Activated CD4-positive, CD25-positive, alpha-beta regulatory T cell (primary cell): ENCODE measurements at regions not wholly inside any gene's neighbourhood (a gene's known extent, or its start where the extent isn't known, plus 50 kb on each side); places are given as distances from the start of the nearest gene placed in this dataset.

Source experiments
- DNase-seq, 4 experiments: peaks; one replicate each; lab custom pipeline; 2025; lab: John Stamatoyannopoulos, UW

GRCh38 chr10:131425752-131426533 lies 114.4 kb upstream of the TCERG1L start:
- no peak for DNase-seq

DNA sequence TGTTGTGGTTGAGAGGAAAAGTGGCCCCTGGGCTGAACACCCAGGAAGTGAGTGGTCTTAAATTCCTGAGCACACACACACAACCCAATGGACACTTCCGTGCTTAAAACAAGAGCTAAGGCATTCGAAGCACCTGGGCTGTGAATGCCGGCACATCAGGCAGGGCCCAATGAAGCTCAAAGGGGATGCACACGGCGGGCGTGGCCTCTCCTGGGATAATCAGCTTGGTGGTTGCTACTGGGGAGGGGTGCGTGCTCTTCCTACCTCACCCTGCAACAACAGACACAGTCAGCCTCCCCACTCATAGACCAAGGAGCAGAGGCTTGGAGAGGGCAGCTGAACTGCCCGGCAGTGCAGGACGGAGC lies 115.0 kb upstream of the TCERG1L start:
- no peak for DNase-seq

DNA sequence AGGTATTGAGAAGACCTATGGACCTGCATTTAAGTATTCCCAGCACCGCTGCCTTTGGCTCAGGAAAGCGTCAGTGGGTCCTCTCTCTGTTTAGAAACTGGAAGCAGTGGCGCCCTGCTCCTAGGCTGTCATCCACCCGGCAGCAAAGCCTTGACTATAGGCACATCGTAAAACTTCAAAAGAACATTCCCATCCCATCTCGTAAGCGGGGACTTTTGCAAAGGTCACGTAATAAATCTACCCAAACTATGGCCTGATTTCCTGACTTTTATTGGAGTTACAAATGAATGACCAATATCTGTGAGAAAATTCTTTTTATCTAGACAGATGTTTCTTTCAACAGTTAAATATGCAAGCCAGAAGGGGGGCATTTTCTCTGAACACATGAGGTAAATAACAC lies 115.8 kb upstream of the TCERG1L start:
- no peak for DNase-seq

- DNase-seq = no peak
These were observed 116.4 kb upstream of the TCERG1L start for GRCh38 chr10:131427901-131428300.

DNA sequence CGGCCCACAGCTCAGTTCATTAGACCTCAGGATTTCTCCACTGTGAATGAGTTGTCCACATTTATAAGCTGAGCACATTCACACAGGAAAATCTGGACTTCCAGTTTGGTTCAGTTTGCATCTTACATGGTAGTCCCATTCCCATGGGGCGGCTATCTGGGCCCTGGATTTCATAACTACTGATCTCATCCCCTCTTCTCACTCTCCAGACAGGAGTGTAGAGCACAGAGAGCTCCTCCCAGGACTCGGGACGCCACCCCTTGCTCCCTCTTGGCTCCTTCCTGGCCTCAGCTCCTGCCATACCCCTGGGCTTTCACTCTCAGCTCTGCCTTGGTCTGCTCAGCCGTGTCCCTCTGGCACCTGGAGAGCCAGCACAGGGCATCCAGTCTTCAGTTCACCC lies 117.6 kb upstream of the TCERG1L start:
- DNase-seq = no peak

- no peak for DNase-seq
These were observed 118.4 kb upstream of the TCERG1L start for GRCh38 chr10:131429942-131430341.

GRCh38 chr10:131430716-131431412 lies 119.3 kb upstream of the TCERG1L start:
- DNase-seq = no peak

DNA sequence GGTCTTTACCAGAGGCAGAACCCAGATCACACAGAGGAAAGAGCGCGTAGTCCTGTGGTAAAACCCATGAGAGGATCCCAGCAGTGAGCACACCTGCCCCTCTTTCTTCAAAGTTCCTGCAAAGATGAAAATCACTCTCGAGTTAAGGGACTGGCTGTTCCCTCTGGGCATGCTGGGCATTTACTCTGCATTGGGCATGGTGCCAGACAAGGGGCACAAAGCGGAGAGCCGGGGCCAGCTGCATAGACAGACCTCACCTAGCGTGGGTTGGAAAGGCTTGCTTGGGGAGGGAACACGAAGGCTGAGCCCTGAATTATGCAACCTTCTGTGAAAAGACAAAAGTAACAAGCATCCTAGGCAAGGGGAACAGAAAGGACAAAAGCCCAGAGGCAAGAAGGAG lies 120.0 kb upstream of the TCERG1L start:
- no peak for DNase-seq

DNA sequence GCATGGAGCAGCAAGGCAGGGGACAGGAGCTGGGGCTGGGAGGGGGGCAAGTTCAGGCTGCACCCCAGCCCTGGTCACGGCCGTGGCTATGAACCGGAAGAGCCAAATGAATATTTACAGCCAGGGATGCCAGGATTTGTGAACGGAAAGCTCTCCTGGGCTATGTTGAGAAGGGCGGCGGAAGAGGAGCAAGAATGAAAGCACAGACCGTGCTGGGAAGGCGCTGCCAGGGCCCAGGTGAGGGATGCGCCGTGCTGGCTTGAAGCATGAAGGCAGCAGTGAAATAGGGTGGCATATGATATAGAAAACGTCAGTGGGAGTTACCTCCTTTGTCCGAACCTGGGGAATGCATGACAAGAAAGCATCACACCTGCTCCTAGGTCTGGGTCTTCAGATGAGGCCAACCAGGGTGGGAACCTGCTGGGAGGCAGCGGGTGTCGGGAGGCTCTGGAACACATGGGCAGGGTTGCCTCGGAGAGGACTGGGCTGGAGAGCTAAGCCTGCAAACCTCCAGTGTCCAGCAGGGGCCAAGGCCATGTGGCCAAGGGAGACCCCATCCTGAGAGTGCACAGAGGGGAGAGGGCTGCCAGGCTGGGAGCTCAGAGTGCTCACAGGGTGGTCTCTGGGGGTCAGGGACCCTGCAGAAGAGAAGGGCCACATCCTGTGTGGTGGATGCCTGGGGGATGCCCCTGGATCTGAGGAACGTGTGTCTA lies 120.6 kb upstream of the TCERG1L start:
- no peak for DNase-seq

- DNase-seq = no peak
These were observed 122.0 kb upstream of the TCERG1L start for GRCh38 chr10:131433568-131433967.

GRCh38 chr10:131435232-131435631 lies 123.7 kb upstream of the TCERG1L start:
- DNase-seq = no peak

GRCh38 chr10:131435760-131436457 lies 124.4 kb upstream of the TCERG1L start:
- no peak for DNase-seq

- no peak for DNase-seq
These were observed 124.9 kb upstream of the TCERG1L start for GRCh38 chr10:131436458-131436857.

DNA sequence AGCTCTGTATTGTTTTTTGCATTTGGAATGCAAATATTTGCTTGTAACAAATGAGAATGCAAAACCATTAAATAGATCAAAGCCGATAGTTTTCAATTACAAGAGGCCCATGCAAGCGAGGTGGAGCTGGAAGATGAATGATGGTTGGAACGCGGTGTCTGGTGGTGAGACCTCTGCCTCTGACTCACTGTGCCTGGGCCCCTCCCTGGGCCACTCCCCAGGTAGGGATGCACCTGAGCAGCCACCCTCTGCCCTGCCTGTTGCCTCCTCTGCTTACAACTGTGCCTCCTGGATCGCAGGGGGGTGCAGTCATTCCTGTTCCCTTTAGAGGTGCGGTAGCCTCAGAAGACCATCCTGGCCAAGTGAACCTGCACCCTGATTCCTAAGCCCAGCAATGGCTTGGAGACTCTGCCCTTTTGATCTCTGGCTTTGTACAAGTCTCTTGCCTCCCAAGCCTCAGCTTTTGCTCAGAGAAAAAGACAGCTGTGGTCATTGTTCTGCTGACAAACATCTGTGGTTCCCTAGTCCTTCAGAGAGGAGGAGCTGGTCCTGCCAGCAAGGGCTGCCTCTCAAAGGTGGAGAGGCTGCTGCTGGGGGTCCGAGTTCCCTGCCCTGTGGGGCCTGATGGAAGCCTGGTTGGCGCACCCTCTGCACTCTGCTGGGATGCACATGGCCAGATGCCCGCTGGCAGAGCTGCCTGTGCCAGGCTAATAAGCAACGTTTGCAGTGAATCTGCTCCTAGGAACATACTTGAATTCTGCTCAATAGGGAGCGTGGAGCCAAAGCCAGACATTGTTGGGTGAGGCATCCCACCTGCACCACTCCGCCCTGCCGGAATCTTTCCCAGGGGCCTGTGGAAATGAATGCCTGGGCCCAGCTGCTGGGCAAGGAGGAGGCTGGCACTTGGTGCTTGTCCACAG lies 126.3 kb upstream of the TCERG1L start:
- no peak for DNase-seq

DNA sequence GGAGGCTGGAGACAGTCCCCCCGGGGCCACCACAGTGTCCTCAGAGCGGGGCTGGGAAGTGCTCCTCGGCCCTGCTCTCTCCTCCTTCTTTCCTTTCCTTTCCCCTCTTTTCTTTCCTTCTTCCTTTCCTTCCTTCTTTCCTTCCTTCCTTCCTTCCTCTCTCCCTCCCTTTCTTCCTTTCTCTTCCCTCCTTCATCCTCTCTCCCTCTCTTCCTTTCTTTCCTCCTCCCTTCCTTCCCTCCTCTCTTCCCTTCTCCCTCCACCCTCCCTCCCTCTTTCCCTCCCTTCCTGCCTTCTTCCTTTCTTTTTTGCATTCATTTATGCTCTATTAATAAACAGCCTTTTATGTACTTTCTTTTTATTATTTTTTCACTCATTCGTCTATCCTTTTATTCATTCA lies 127.1 kb upstream of the TCERG1L start:
- no peak for DNase-seq

DNA sequence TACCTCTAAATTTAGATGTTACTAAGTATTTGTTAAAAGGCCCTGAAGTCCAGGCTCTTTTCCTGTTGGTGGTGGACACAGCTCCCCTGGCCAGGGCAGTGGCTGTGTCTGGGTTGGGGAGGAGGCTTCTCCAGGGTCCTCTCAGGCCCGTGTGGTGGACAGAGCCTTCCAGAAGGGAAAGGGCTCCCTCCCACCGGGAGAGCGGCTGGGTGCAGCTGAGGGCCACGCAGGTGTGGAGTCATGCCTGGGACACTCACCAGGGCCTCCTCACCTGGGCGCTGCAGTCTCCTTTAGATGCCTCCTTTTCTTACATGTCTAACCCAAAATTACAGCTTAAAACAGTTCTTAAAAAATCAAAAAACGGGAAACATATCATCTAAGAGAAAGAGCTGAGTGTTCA lies 128.2 kb upstream of the TCERG1L start:
- DNase-seq = no peak

GRCh38 chr10:131440405-131441360 lies 129.2 kb upstream of the TCERG1L start:
- DNase-seq = no peak

GRCh38 chr10:131442271-131442670 lies 130.8 kb upstream of the TCERG1L start:
- no peak for DNase-seq

DNA sequence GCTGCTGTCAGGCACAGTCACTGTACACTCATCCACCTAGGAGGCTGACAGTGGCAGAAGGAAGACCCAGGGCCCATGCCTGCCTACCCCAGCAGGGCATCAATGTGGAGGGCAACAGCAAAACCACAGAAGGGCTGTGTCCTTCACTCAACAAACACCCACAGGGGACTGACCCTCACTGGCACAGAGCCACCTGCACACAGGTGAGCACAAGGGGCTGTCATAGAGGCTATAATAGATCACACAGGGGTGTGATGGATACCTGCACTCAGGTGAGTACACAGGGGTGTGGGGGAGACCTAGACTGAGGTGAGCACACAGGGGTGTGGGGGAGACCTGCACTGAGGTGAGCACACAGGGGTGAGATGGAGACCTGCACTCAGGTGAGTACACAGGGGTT lies 132.8 kb upstream of the TCERG1L start:
- no peak for DNase-seq

DNA sequence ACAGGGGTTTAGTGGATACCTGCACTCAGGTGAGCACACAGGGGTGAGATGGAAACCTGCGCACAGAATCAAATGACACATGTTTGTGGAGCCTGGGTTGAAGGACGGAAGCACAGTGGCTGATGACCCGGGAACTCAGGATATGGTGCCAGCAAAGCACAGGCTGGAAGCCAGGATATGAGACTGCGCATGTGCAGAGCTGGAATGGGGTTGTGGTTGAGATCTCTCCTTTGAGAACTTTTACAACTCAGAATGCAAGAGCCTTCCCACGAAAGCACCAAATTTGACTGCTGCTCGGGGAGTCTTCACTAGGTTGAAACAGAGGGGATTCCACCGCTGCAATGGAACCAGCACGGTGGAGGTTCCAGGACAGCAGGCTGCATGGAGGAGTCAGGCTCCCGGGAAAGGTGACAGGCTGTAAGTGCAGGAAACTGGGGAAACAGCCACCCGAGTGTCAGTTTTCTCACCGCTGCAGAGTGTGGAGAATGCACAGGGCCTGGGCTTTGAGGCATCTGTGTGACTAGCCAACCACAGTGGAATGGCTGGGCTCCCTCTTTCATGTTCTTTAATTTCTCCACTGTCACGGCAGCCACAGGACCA lies 133.4 kb upstream of the TCERG1L start:
- DNase-seq = no peak
